ENCODE measurements at regions not wholly inside any gene's neighbourhood (a gene's known extent, or its start where the extent isn't known, plus 50 kb on each side); places are given as distances from the start of the nearest gene placed in this dataset.

GRCh38 chr2:66030553-66030952 is 404.4 kb upstream of the MEIS1 start:
- Histone ChIP-seq H3K4me3 (ENCODE audit: control extremely low read depth in 1 of 5, extremely low read depth in 1 of 5, insufficient read depth in 1 of 5, low read depth in 2 of 5, low read length in 4 of 5) (no peak overlapping the region), H4K20me1 (ENCODE audit: control insufficient read depth, insufficient read depth, low read length, poor library complexity, severe bottlenecking) (no peaks in the 10 kb centered on the region), H3K9me3 (ENCODE audit: control extremely low read depth in 1 of 3, control insufficient read depth in 2 of 3, insufficient read depth in 1 of 3, low read length in 2 of 3) (no peaks in the 10 kb centered on the region), H3K27me3 (replicated peaks in 1 of 4; ENCODE audit: control extremely low read depth in 1 of 4, control insufficient read depth in 3 of 4, insufficient read depth in 4 of 4, low read length in 3 of 4) (no peaks in the 10 kb centered on the region), H3K9ac (ENCODE audit: low read length) (no peak overlapping the region), H3K4me1 (ENCODE audit: control insufficient read depth in 2 of 2, insufficient read depth in 2 of 2, low read length in 2 of 2) (no peaks in the 10 kb centered on the region), H3K4me2 (replicated peaks; ENCODE audit: low read depth, low read length, poor library complexity, severe bottlenecking) (no peak overlapping the region), H2AFZ (ENCODE audit: insufficient read depth, low read depth, low read length, poor library complexity, severe bottlenecking) (no peak overlapping the region), H3K27ac (ENCODE audit: low read length in 2 of 2) (no peak overlapping the region), H3K79me2 (ENCODE audit: control insufficient read depth, insufficient read depth, low read length) (no peaks in the 10 kb centered on the region), H3K36me3 (replicated peaks in 1 of 2; ENCODE audit: control extremely low read depth in 1 of 2, control insufficient read depth in 1 of 2, extremely low read depth in 1 of 2, insufficient read depth in 2 of 2, low read length in 1 of 2) (no peaks in the 10 kb centered on the region)
- peaks cover 4% of the 10 kb centered on the region for H3K27me3 Mint-ChIP-seq
- ATAC-seq (ENCODE audit: low read depth), result no peak
- no peak for DNase-seq
- H3K9me3 Mint-ChIP-seq (ENCODE audit: insufficient read depth), result no peaks in the 10 kb centered on the region
- ChIA-PET POLR2A (no interaction called here), CTCF (no interaction called here)
- H3K27ac Mint-ChIP-seq, result no peak overlapping the region
- no CpG with 5 or more reads among the region's 1 CpG for WGBS (ENCODE audit: insufficient coverage)
- H3K4me3 Mint-ChIP-seq, result no peak overlapping the region
- no peak for TF ChIP-seq EZH2 (IDR thresholded peaks at IDR 0.05; ENCODE audit: borderline replicate concordance, insufficient read depth, low read depth, low read length, poor library complexity, severe bottlenecking)
- no peak for TF ChIP-seq CTCF (IDR thresholded peaks at IDR 0.05)
- no peaks in the 10 kb centered on the region for H3K4me1 Mint-ChIP-seq
- intact Hi-C loops (cut with micrococcal nuclease), result no loop called here

GRCh38 chr2:66024391-66024790 is 410.5 kb upstream of the MEIS1 start:
- H3K4me3 Mint-ChIP-seq, result no peak overlapping the region
- ATAC-seq (ENCODE audit: low read depth) (no peak), DNase-seq (no peak)
- no peak overlapping the region for H3K4me3 ChIP-seq (ENCODE audit: control extremely low read depth in 1 of 5, extremely low read depth in 1 of 5, insufficient read depth in 1 of 5, low read depth in 2 of 5, low read length in 4 of 5)
- TF ChIP-seq EZH2 (IDR thresholded peaks at IDR 0.05; ENCODE audit: borderline replicate concordance, insufficient read depth, low read depth, low read length, poor library complexity, severe bottlenecking), result no peak
- no peak for TF ChIP-seq CTCF (IDR thresholded peaks at IDR 0.05)
- H3K27me3 ChIP-seq (replicated peaks in 1 of 4; ENCODE audit: control extremely low read depth in 1 of 4, control insufficient read depth in 3 of 4, insufficient read depth in 4 of 4, low read length in 3 of 4), result no peaks in the 10 kb centered on the region
- WGBS (ENCODE audit: insufficient coverage), result 100% methylated on average over 1 of the region's 6 CpGs
- no peak overlapping the region for H3K9ac ChIP-seq (ENCODE audit: low read length)
- no peak overlapping the region for H2AFZ ChIP-seq (ENCODE audit: insufficient read depth, low read depth, low read length, poor library complexity, severe bottlenecking)
- no peaks in the 10 kb centered on the region for H3K79me2 ChIP-seq (ENCODE audit: control insufficient read depth, insufficient read depth, low read length)
- H3K36me3 ChIP-seq (replicated peaks in 1 of 2; ENCODE audit: control extremely low read depth in 1 of 2, control insufficient read depth in 1 of 2, extremely low read depth in 1 of 2, insufficient read depth in 2 of 2, low read length in 1 of 2), result no peaks in the 10 kb centered on the region
- no peaks in the 10 kb centered on the region for H3K27me3 Mint-ChIP-seq
- POLR2A ChIA-PET, result no interaction called here
- no peaks in the 10 kb centered on the region for H4K20me1 ChIP-seq (ENCODE audit: control insufficient read depth, insufficient read depth, low read length, poor library complexity, severe bottlenecking)
- no peaks in the 10 kb centered on the region for H3K4me1 Mint-ChIP-seq
- H3K27ac ChIP-seq (ENCODE audit: low read length in 2 of 2), result no peak overlapping the region
- H3K9me3 Mint-ChIP-seq (ENCODE audit: insufficient read depth), result no peaks in the 10 kb centered on the region
- intact Hi-C loops (cut with micrococcal nuclease), result no loop called here
- H3K27ac Mint-ChIP-seq, result no peak overlapping the region
- CTCF ChIA-PET, result no interaction called here
- no peak overlapping the region for H3K4me2 ChIP-seq (replicated peaks; ENCODE audit: low read depth, low read length, poor library complexity, severe bottlenecking)
- no peaks in the 10 kb centered on the region for H3K9me3 ChIP-seq (ENCODE audit: control extremely low read depth in 1 of 3, control insufficient read depth in 2 of 3, insufficient read depth in 1 of 3, low read length in 2 of 3)
- no peaks in the 10 kb centered on the region for H3K4me1 ChIP-seq (ENCODE audit: control insufficient read depth in 2 of 2, insufficient read depth in 2 of 2, low read length in 2 of 2)

Data from B cell (primary cell).